ENCODE measurements at regions not wholly inside any gene's neighbourhood (a gene's known extent, or its start where the extent isn't known, plus 50 kb on each side); places are given as distances from the start of the nearest gene placed in this dataset.
"Not testable (repeated sequence)": the region's sequence is repeated elsewhere in the genome, so short reads cannot be mapped to it uniquely, and the experiment has no call there.

DNA sequence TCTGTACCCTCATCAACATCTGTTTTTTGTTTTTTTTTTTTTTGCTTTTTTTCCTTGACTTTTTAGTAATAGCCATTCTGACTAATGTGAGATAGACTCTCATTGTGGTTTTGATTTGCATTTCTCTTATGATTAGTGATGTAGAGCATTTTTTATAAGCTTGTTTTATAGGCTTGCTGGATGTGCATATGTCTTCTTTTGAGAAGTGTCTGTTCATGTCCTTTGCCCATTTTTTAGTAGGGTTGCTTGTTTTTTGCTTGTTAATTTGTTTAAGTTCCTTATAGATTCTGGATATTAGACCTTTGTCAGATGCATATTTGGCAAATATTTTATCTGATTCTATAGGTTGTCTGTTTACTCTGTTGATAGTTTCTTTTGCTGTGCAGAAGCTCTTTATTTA, 53.5 kb upstream of the FAR1 start:
- H3K36me3 Mint-ChIP-seq (ENCODE audit: low read depth); intact Hi-C loops (cut with micrococcal nuclease); H3K27me3 Mint-ChIP-seq; POLR2A ChIA-PET; H3K27ac Mint-ChIP-seq; H3K4me1 Mint-ChIP-seq; ATAC-seq (ENCODE audit: low read depth); CTCF ChIA-PET; H3K4me3 Mint-ChIP-seq; DNase-seq: not testable (repeated sequence)
- H3K9me3 Mint-ChIP-seq = peaks cover 27% of the 10 kb centered on the region

DNA sequence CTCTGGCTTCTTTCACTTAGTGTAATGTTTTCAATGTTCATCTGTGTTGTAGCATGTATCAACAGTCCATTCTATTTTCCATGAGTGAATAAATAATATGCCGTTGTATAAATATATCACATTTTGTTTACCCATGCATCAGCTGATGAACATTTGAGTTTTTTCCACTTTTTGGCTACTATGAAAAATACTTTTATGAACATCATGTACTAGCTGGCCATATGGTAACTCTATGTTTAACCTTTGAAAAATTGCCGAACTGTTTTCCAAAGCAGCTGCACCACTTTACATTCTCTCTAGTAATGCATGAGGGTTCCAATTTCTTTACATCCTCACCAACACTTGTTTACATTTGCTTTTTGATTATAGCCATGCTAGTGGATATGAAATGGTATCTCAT, 59.8 kb upstream of the FAR1 start:
- intact Hi-C loops (cut with micrococcal nuclease) = no loop called here

DNA sequence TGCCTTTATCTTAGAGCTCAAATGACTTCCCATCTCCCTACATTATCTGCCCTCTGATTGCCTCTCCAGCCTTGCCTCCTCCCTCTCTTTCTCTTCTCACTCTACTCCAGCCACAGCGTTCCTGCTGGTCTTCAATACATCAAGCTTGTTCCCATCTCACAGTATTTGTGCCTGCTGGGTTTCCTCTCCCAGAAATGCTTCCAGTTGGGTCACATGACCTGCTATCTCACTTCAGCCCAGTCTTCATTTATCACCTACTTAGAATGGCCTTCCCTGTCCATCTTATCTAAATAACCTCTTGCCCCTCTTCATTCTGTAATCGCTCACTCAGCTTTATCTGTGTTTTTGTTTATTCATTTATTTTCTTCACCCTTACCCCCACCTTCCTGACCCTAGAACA, 61.8 kb upstream of the FAR1 start:
- Mint-ChIP-seq H3K9me3 (no peaks in the 10 kb centered on the region), H3K27me3 (no peaks in the 10 kb centered on the region), H3K36me3 (ENCODE audit: low read depth) (no peaks in the 10 kb centered on the region), H3K4me1 (no peaks in the 10 kb centered on the region), H3K27ac (no peak overlapping the region), H3K4me3 (no peak overlapping the region)
- POLR2A ChIA-PET = no interaction called here
- TF ChIP-seq CTCF (IDR thresholded peaks at IDR 0.05) = no peak
- DNase-seq (no peak), ATAC-seq (ENCODE audit: low read depth) (no peak)
- CTCF ChIA-PET = no interaction called here
- intact Hi-C loops (cut with micrococcal nuclease) = no loop called here

More for the DNA sequence above, 59.8 kb upstream of the FAR1 start:
- Mint-ChIP-seq H3K27ac (no peak overlapping the region), H3K36me3 (ENCODE audit: low read depth) (no peaks in the 10 kb centered on the region), H3K4me3 (no peak overlapping the region), H3K9me3 (peaks cover 3% of the 10 kb centered on the region), H3K27me3 (no peaks in the 10 kb centered on the region), H3K4me1 (no peaks in the 10 kb centered on the region)
- DNase-seq = no peak
- ChIA-PET CTCF (no interaction called here), POLR2A (no interaction called here)
- TF ChIP-seq CTCF (IDR thresholded peaks at IDR 0.05) = no peak
- ATAC-seq (ENCODE audit: low read depth) = no peak

DNA sequence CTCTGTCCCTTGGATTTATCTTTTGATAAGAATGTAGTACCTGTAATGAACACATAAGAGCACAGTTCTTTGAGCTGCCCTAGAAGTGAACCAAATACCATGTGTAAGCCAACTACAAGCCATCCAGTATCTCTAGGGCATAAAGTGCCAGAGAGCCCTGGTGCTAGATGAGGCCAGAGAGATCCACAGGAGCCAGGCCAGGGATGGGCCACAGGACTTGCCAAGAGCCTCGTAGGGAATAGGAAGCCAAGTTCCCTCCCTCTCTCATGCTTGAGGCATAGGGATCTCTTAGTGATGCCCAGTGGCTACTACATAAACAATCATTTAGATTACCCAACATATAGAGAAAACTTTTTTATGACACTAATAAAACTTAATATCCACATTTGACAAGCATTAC, 64.8 kb upstream of the FAR1 start:
- intact Hi-C loops (cut with micrococcal nuclease) = no loop called here
- H3K4me3 Mint-ChIP-seq = no peak overlapping the region
- H3K9me3 Mint-ChIP-seq = no peaks in the 10 kb centered on the region
- POLR2A ChIA-PET = no interaction called here
- no peaks in the 10 kb centered on the region for H3K27me3 Mint-ChIP-seq
- DNase-seq = no peak
- H3K27ac Mint-ChIP-seq = no peak overlapping the region
- no peak for TF ChIP-seq CTCF (IDR thresholded peaks at IDR 0.05)
- no peak for ATAC-seq (ENCODE audit: low read depth)
- H3K36me3 Mint-ChIP-seq (ENCODE audit: low read depth) = no peaks in the 10 kb centered on the region
- no peaks in the 10 kb centered on the region for H3K4me1 Mint-ChIP-seq
- CTCF ChIA-PET = no interaction called here

GRCh38 chr11:13602844-13603243, 65.6 kb upstream of the FAR1 start:
- no peak for DNase-seq
- POLR2A ChIA-PET = no interaction called here
- no peaks in the 10 kb centered on the region for H3K9me3 Mint-ChIP-seq
- CTCF ChIA-PET = no interaction called here
- H3K36me3 Mint-ChIP-seq (ENCODE audit: low read depth) = no peaks in the 10 kb centered on the region
- no peak for TF ChIP-seq CTCF (IDR thresholded peaks at IDR 0.05)
- H3K27me3 Mint-ChIP-seq = peaks cover 2% of the 10 kb centered on the region
- intact Hi-C loops (cut with micrococcal nuclease) = no loop called here
- ATAC-seq (ENCODE audit: low read depth) = no peak
- H3K4me1 Mint-ChIP-seq = no peaks in the 10 kb centered on the region
- no peak overlapping the region for H3K27ac Mint-ChIP-seq
- no peak overlapping the region for H3K4me3 Mint-ChIP-seq

GRCh38 chr11:13596611-13597326, 71.7 kb upstream of the FAR1 start:
- CTCF ChIA-PET = no interaction called here
- Mint-ChIP-seq H3K4me3 (no peak overlapping the region), H3K36me3 (ENCODE audit: low read depth) (no peaks in the 10 kb centered on the region), H3K27ac (no peak overlapping the region), H3K27me3 (peaks cover 5% of the 10 kb centered on the region), H3K9me3 (no peaks in the 10 kb centered on the region), H3K4me1 (no peaks in the 10 kb centered on the region)
- no peak for TF ChIP-seq CTCF (IDR thresholded peaks at IDR 0.05)
- POLR2A ChIA-PET = no interaction called here
- ATAC-seq (ENCODE audit: low read depth) (no peak), DNase-seq (no peak)
- intact Hi-C loops (cut with micrococcal nuclease) = no loop called here

All from activated B cell treated with CpG ODN at 0.5 μM for 24 hours (primary cell).